ENCODE measurements at regions not wholly inside any gene's neighbourhood (a gene's known extent, or its start where the extent isn't known, plus 50 kb on each side); places are given as distances from the start of the nearest gene placed in this dataset.

DNA sequence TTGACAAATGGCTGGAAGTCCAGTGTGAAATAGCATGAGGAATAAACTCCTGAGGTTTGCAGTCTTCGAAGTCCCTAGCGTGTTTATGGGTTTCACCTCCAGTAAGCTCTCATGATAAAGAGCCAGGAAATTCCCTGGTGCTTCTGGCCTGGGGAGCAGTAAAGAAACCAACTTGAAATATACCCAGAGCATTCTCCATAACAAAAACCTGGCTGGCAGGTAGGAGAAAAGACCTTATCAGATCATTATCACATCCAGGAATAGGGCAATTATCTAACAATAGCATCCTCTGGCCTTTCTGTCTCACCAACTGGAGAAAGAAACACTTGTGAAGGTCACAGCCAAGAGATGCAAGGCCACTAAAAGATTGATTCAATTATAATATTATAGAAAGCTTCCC, 513.6 kb upstream of the LRRTM4 start:
- intact Hi-C loops (cut with DNase I) = no loop called here
- no peaks in the 10 kb centered on the region for H3K36me3 ChIP-seq
- no peak overlapping the region for H3K27ac ChIP-seq
- H3K27me3 ChIP-seq = no peaks in the 10 kb centered on the region
- H3K9me3 ChIP-seq = no peaks in the 10 kb centered on the region
- H3K4me1 ChIP-seq = no peaks in the 10 kb centered on the region
- DNase-seq = no peak
- WGBS, 2 donors = 70 to 71% methylated on average over 2 of the region's 2 CpGs
- H3K4me3 ChIP-seq = no peak overlapping the region
- TF ChIP-seq POLR2A (IDR thresholded peaks at IDR 0.05) = no peak
- TF ChIP-seq POLR2AphosphoS5 (IDR thresholded peaks at IDR 0.05) = no peak
- TF ChIP-seq EP300 (IDR thresholded peaks at IDR 0.05) = no peak

GRCh38 chr2:78051480-78051879, 529.3 kb upstream of the LRRTM4 start:
- H3K27me3 ChIP-seq = no peaks in the 10 kb centered on the region
- H3K36me3 ChIP-seq = no peaks in the 10 kb centered on the region
- H3K27ac ChIP-seq = no peak overlapping the region
- TF ChIP-seq POLR2AphosphoS5 (IDR thresholded peaks at IDR 0.05) (no peak), EP300 (IDR thresholded peaks at IDR 0.05) (no peak), POLR2A (IDR thresholded peaks at IDR 0.05) (no peak)
- TF ChIP-seq, protein P1, sequence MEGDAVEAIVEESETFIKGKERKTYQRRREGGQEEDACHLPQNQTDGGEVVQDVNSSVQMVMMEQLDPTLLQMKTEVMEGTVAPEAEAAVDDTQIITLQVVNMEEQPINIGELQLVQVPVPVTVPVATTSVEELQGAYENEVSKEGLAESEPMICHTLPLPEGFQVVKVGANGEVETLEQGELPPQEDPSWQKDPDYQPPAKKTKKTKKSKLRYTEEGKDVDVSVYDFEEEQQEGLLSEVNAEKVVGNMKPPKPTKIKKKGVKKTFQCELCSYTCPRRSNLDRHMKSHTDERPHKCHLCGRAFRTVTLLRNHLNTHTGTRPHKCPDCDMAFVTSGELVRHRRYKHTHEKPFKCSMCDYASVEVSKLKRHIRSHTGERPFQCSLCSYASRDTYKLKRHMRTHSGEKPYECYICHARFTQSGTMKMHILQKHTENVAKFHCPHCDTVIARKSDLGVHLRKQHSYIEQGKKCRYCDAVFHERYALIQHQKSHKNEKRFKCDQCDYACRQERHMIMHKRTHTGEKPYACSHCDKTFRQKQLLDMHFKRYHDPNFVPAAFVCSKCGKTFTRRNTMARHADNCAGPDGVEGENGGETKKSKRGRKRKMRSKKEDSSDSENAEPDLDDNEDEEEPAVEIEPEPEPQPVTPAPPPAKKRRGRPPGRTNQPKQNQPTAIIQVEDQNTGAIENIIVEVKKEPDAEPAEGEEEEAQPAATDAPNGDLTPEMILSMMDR (IDR thresholded peaks at IDR 0.05) = no peak
- DNase-seq = no peak
- WGBS, 2 donors = 78 to 90% methylated on average over 5 of the region's 5 CpGs
- peaks cover 0 to 7% (median 4%) of the 10 kb centered on the region in 4 donors for H3K9me3 ChIP-seq
- H3K4me1 ChIP-seq = no peaks in the 10 kb centered on the region
- intact Hi-C loops (cut with DNase I) = no loop called here
- no peak overlapping the region for H3K4me3 ChIP-seq

DNA sequence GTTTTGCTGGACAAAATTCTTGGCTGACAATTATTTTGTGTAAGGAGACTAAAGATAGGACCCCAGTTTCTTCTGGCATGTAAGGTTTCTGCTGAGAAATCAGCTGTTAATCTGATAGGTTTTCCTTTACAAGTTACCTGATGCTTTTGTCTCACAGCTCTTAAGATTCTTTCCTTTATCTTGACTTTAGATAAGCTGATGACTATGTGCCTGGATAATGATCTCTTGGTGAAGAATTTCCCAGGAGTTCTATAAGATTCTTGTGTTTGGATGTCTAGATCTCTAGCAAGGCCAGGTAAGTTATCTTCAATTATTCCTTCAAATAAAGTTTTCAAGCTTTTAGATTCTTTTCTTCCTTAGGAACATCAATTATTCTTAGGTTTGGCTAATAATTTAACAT, 534.8 kb upstream of the LRRTM4 start:
- TF ChIP-seq, protein P1 (IDR thresholded peaks at IDR 0.05) = no peak
- TF ChIP-seq POLR2AphosphoS5 (IDR thresholded peaks at IDR 0.05) = no peak
- TF ChIP-seq EP300 (IDR thresholded peaks at IDR 0.05) = no peak
- TF ChIP-seq POLR2A (IDR thresholded peaks at IDR 0.05) = no peak
- Histone ChIP-seq H3K27me3 (no peaks in the 10 kb centered on the region), H3K36me3 (no peaks in the 10 kb centered on the region), H3K9me3 (peaks cover 0 to 2% (median 0%) of the 10 kb centered on the region in 4 donors), H3K27ac (no peak overlapping the region), H3K4me1 (no peaks in the 10 kb centered on the region), H3K4me3 (no peak overlapping the region)
- intact Hi-C loops (cut with DNase I) = no loop called here
- DNase-seq = no peak

DNA sequence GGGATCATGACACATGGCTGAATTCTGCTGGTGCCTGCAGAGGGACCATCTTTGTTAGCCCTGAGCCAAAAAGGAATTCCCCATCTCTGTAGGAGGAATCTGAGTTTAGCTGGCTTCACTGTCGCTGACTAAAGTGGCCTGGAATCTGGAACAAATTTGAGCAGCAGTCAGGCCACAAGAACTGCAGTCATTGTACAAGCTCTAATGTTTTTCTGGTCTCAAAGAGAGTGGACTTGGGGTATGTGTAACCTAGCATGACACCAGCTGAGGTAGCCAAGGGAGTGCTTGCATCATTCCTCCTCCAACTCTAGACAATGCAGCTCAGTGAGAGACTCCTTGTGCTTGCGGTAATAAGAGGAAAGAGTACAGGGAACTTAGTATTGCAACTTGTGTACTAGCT, 539.1 kb upstream of the LRRTM4 start:
- intact Hi-C loops (cut with DNase I) = no loop called here
- no peak overlapping the region for H3K4me3 ChIP-seq
- no peaks in the 10 kb centered on the region for H3K9me3 ChIP-seq
- DNase-seq = no peak
- TF ChIP-seq POLR2AphosphoS5 (IDR thresholded peaks at IDR 0.05) (no peak), EP300 (IDR thresholded peaks at IDR 0.05) (no peak), POLR2A (IDR thresholded peaks at IDR 0.05) (no peak)
- TF ChIP-seq, protein P1 (IDR thresholded peaks at IDR 0.05) = no peak
- H3K4me1 ChIP-seq = no peaks in the 10 kb centered on the region
- no peak overlapping the region for H3K27ac ChIP-seq
- no peaks in the 10 kb centered on the region for H3K27me3 ChIP-seq
- no peaks in the 10 kb centered on the region for H3K36me3 ChIP-seq
- WGBS, 2 donors = 89 to 92% methylated on average over 2 of the region's 2 CpGs

DNA sequence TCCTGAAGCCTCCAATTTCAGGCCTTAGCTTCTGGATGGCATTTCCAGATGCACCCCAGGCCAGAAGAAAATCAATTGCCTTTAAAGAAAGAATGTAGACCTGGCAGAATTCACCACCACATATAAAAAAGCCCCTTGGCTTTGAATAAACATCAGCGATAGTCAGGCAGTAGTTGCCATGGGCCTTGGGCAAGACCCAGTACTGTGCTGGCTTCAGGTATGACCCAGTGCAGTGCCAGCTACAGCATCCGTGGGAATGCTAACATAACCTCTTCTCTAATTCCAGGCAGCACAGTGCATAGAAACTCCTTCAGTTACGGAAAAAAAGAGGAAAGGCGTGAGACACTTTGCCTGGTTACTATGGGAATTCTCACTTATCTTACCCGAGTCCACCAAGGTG, 539.6 kb upstream of the LRRTM4 start:
- intact Hi-C loops (cut with DNase I) = no loop called here
- Histone ChIP-seq H3K27ac (no peak overlapping the region), H3K27me3 (no peaks in the 10 kb centered on the region), H3K36me3 (no peaks in the 10 kb centered on the region), H3K4me3 (no peak overlapping the region), H3K9me3 (no peaks in the 10 kb centered on the region), H3K4me1 (no peaks in the 10 kb centered on the region)
- DNase-seq = no peak
- TF ChIP-seq POLR2AphosphoS5 (IDR thresholded peaks at IDR 0.05) = no peak
- TF ChIP-seq, protein P1 (IDR thresholded peaks at IDR 0.05) = no peak
- TF ChIP-seq EP300 (IDR thresholded peaks at IDR 0.05) = no peak
- TF ChIP-seq POLR2A (IDR thresholded peaks at IDR 0.05) = no peak
- WGBS, 2 donors = 82 to 89% methylated on average over 5 of the region's 5 CpGs

Data from sigmoid colon (tissue), 6 donors.